GM12872 (cell line): ENCODE measurements at regions not wholly inside any gene's neighbourhood (a gene's known extent, or its start where the extent isn't known, plus 50 kb on each side); places are given as distances from the start of the nearest gene placed in this dataset.

Experiments used
- TF ChIP-seq, protein P1 (sequence below): IDR thresholded peaks from 3 replicates; pipeline ENCODE4 v1.5.1; 2011; ENCODE audit warnings: low read depth, mild to moderate bottlenecking, low read length, moderate library complexity; ENCODE audit not compliant: insufficient read depth

DNA sequence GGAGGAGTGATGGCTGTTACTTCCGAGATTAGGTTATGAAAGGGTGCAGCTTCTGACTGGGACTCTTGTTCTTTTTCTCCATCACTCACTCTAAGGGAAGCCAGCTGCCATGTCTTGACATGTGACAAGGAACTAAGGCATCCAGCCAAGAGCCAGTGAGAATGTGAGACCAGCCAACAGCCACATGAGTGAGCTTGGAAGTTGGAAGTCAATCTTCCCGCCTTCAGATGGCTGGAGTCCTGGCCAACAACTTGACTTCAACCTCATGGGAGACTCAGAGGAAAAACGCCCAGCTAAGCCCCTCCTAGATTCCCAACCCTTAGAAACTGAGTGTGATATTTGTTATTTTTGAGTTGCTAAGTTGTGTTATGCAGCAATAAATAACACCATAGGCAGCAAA, 201.1 kb downstream of the SNX18 start:
- TF ChIP-seq, protein P1, sequence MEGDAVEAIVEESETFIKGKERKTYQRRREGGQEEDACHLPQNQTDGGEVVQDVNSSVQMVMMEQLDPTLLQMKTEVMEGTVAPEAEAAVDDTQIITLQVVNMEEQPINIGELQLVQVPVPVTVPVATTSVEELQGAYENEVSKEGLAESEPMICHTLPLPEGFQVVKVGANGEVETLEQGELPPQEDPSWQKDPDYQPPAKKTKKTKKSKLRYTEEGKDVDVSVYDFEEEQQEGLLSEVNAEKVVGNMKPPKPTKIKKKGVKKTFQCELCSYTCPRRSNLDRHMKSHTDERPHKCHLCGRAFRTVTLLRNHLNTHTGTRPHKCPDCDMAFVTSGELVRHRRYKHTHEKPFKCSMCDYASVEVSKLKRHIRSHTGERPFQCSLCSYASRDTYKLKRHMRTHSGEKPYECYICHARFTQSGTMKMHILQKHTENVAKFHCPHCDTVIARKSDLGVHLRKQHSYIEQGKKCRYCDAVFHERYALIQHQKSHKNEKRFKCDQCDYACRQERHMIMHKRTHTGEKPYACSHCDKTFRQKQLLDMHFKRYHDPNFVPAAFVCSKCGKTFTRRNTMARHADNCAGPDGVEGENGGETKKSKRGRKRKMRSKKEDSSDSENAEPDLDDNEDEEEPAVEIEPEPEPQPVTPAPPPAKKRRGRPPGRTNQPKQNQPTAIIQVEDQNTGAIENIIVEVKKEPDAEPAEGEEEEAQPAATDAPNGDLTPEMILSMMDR: no peak

DNA sequence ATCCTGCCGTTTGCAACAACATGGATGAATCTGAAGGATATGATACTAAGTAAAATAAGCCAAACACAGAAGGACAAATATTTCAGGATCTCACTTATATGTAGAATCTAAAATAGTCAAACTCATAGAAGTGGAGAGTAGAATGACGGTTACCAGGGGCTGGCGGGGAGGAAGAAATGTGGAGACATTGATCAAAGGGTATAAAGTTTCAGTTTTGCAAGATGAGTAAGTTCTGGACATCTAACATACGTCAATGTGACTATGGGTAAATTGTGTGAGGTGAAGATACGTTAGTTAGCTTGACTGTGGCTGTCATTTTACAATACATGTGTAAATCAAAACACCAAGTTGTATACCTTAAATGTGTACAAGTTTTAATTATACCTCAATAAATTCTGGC, 200.3 kb downstream of the SNX18 start:
- TF ChIP-seq, protein P1: no peak

DNA sequence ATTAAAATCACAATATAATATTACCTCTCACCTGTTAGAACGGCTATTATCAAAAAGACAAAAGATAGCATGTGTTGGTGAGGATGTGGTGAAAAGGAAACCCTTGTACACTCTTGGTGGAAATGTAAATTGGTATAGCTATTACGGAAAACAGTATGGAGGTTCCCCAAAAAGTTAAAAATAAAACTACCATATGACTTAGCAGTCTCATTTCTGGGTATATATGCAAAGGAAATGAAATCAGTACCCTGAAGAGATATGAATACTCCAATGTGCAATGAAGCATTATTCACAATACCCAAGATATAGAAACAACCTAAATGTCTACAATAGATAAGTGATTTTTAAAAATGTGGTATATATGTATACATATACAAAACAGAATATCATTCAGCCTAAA, 199.9 kb downstream of the SNX18 start:
- TF ChIP-seq, protein P1: no peak

DNA sequence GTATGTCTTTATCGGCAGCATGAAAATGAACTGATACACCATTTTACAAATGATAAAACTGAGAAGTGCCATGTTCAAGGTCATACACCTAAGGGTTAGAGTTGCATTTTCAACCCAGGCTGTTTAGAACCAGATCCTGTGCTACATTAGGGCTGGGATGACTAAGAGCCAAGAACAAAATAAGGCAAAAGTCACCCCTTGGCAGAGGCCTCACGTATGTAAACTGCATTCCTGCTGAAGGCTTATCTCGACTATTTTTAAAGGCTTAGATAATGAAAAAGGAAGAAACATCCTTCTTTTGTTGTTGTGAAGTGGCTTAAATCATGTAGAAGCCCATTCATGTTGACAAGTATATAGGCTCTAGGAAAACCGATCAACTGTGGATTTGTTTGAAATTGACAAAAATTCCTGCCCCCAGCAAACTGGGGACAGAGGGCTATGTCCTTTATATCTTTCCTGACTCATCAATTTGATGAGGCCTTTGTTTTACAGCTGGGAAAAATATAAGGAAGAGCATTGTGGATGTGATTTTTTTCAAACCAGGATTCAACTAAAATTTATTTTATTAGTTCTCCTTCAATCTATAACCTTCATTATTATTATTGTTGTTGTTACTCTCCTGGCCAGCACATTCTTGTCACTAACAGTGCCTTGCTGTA, 196.5 kb downstream of the SNX18 start:
- TF ChIP-seq, protein P1: no peak

DNA sequence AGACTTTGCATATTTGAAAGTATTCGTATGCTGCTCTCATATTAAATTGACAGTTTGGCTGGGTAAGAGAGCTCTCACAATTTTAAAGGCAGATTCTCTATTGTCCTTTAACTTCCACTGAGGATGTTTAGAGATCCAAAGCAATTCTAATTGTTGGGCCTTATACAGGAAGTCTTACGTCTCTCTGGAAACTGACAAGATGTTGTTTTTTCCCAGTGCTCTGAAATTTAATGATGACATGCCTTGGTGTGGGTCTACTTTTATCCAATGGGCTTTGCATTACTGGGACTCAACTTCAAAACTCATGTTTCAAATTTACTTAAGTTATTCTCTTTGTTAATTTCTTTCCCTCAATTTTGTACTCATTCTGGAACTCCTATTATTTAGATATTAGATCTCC, 191.5 kb downstream of the SNX18 start:
- TF ChIP-seq, protein P1: no peak

GRCh38 chr5:54707841-54708240, 190.3 kb downstream of the SNX18 start:
- TF ChIP-seq, protein P1: no peak

DNA sequence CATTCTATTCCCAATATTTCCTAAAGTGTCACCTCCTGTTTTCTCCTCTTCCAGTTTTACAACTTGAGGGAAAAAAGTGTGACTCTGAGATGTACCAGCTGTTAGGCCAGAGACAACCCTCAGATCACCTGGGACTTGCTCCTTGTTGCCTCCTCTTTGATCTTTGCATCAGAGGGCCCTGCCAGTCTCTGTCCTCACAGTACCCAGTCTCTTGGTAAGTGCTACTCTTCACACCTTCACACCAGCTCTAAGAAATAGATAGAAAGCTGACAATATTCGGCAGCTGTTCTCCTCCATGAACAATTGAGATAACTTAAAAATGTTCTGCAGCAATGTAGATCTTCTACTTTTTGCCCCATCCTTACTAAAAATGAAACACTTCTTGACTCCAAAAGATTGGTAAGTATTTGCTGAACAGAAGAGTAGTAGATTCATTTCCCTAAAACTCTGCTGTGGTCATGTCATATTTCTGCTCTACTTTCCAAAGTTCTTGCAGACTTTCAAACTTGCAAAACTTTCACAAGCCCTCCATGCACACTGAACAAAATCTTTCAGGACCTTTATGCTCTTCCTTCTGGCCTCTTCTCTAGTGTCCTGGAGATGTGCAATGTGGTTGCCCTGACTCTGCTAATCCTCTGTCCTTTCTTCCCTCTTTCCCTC, 188.6 kb downstream of the SNX18 start:
- TF ChIP-seq, protein P1: no peak
